ENCODE measurements at regions not wholly inside any gene's neighbourhood (a gene's known extent, or its start where the extent isn't known, plus 50 kb on each side); places are given as distances from the start of the nearest gene placed in this dataset.

DNA sequence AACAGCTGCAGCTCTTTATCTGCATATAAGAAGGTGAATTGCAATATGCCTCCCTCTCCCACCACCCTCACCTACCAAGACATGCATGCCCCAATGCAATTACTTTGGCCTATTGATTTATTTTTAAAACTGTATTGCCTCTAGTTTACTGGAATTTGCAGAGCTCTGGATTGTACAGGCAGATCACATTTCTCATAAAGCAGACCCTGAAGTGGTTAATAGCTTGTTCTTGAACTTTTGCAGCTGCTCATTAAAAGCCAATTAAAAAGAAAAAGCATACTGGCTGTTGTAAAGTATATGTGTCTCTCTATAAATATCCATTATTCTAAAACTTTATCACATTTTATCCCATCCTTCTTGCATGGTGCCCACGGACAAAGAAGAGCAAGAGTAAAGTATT lies 221.5 kb upstream of the TOPAZ1 start:
- DNase-seq = no peak

DNA sequence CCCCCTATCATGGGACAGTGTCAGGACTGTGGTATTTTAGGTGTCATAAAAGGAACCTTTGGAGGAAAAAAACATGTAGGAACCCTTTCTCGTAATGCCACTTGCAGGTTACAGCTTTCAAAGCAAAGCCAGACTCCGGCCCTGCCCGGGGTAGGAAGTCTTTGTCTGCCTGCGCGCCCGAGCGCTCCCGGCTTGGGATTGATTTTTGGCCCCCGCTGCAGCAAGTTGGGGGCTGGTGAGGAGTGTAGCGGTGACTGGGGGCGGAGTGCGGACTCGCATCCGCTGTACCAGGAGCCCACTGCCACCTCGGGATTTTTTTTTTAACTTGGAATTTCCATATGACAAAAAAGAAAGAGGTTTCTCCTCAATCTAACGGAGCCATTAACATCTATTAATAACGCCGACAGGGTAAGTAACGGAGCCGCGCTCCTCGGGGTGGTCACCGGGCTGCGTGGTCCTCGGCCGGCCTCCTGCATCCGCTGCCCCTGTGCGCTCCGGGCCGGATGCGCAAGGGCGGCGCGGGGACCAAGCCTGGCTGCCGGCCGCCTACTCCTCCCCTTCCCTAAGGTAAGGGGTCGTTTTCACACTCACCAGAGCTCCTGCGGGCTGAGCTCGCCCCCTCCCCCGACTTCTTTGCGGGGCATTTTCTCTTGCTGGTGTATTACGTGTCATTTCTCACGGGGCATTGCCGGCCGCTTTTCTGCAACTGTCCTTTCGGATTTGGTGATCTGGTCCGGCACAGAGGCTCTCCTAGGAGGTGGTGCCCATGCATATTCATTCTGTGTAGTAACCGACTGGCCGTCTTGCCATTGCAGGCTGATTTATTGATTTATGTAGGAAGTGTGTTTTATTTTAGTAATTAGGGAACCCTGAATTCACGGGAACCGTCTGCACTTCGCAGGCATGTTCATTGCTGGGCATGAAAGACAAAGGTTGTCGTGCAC lies 219.8 kb upstream of the TOPAZ1 start:
- no peak for DNase-seq

DNA sequence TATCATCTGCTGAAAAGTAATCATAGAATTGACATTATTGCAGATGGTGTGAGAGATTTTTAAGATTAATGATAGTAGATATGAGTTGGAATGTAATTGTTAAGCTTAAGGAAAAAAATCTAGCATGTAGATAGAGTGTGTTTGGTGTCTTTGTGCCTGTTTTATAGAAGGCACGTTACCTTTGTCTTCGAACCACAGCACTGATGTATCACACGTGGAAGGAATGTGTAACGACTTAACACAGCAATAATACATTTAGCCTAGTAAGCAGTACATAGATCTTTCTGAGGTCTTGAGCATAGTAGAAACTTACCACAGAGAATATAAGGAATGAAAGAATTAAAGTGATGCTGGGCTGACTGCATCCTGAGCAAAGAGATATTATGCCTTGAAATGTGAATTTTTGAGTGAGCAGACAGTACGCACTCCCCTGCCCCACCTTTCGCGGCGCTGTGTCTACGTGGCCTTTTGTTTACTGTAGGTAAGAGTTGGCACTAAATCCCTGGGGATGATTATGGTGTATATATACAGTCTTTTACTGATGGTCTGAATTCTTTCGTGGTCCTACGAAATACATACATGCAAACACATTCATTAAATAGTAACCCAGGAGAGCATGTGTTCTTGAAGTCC lies 217.6 kb upstream of the TOPAZ1 start:
- DNase-seq = no peak

- no peak for DNase-seq
These were observed 215.3 kb upstream of the TOPAZ1 start for GRCh38 chr3:44026220-44026865.

DNA sequence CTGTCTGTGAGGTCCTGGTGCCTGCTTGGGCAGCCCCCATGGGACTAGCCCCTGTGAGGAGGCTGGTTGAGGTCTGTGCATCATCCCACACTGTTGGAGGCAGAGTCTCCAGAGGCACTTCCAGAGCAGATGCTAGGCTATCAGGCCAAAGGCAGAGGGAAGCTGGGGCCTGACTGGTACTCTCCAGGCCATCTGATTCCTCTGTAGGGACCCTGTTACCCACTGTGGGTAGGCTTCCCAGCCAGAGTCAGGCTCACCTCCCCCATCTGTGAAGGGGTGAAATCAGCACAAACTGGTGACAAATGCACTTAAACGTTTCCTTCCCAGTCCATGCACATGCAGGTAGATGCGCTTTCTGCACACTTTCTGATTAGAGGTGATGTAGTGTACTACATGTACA lies 212.6 kb upstream of the TOPAZ1 start:
- DNase-seq = no peak

DNA sequence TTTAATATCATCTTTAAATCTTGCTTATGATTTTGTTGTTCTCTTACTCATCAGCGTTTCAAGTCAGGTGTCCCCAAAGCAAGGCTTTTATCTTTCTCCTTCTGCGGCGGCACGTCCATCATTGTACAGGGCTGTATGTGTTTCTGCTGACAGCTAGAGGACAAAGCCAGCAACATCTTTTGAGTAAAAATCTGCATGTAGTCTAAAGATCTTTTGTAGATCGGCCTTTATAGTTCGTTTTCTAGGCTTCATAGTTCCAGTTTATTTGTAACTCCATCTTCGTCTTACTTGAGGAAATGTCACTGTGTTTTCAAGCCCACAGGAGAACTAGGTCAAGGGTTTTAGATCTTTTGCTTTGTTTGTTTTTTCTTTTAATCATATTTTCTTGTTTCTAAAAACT lies 211.4 kb upstream of the TOPAZ1 start:
- DNase-seq = no peak

GRCh38 chr3:44030687-44031305 lies 210.9 kb upstream of the TOPAZ1 start:
- DNase-seq = no peak

- no peak for DNase-seq
These were observed 210.0 kb upstream of the TOPAZ1 start for GRCh38 chr3:44031387-44032380.

- DNase-seq = no peak
These were observed 209.2 kb upstream of the TOPAZ1 start for GRCh38 chr3:44032487-44032886.

DNA sequence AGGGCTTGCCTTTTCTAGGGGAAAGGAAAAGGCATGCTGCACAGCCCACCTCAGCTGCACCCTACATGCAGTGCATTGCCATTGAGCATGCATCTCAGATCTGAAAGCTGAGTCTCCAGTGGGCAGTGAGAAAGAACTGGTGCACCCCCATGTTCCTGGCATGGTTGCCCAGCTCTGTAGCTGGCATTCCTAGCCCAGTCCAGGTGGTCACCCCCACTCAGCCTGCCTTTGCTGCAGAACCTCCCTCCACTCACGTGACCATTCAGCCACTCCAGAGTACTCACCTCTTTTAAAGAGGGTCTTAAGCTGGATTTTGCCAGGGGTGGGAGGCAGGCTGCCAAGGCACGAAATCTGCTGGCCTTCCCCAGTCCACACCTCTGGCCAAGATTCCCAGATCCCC lies 208.6 kb upstream of the TOPAZ1 start:
- no peak for DNase-seq

DNA sequence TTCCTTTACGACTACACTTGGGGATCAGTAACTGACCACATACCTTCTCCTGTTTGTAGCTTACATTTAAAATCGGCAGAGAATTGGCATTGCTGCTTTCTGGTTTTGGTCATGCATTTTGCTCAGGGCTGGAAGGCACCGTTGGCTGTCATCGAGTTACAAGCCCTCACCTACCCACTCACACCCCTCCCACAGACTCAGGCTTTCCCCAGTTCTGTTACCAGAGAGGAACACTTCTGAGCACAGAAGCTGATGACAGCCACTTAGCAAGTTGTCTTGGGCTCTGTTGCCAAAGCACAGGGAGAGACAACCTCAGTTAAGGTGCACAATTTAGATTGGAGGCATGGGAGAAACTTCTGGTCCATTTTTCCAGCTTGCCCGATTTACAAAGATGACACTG lies 204.8 kb upstream of the TOPAZ1 start:
- no peak for DNase-seq

- DNase-seq = no peak
These were observed 202.7 kb upstream of the TOPAZ1 start for GRCh38 chr3:44039006-44039405.

GRCh38 chr3:44041726-44042125 lies 200.0 kb upstream of the TOPAZ1 start:
- DNase-seq = no peak

- DNase-seq = no peak
These were observed 198.9 kb upstream of the TOPAZ1 start for GRCh38 chr3:44042772-44043171.

DNA sequence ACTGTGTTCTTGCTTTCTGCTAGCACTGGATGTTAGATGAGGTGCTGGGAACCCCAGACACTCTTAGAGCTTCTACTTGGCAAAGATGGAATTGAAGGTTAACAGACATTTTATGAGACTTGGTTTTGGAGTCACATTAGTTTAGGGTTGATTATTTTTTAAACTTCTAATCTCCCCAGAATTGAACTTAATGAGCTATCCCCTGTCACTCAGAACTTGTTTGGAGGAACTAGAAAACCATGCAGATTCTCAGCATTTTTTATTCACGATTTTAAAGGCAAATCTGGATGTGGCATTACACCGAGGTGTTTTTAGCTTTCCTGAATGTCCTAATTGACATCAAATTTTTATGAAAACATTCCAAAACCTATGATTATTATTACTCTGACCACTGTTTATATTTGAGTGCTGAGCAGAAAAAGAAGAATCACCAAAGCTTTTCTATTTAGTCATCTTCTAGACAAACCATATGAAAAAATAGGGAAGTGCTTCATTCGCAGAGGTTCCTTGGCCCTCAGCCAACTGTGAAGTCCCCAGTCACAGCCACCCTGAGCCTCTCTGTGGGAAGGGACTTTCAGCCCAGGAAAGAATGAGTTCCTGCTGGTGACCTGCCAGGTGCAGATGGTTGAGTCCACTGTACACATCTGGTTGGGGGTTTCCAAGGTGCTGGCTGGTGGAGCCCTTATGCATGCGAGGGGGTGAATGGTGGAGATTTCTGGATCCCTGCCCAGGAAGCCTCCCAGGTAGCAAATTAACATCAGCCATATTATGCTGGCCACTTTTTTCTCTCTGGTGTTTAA lies 196.0 kb upstream of the TOPAZ1 start:
- DNase-seq = no peak

- no peak for DNase-seq
These were observed 193.9 kb upstream of the TOPAZ1 start for GRCh38 chr3:44047796-44048195.

- DNase-seq = peak; percentile 17 to 28
These were observed 193.3 kb upstream of the TOPAZ1 start for GRCh38 chr3:44048196-44048924.

- no peak for DNase-seq
These were observed 192.7 kb upstream of the TOPAZ1 start for GRCh38 chr3:44048949-44049348.

DNA sequence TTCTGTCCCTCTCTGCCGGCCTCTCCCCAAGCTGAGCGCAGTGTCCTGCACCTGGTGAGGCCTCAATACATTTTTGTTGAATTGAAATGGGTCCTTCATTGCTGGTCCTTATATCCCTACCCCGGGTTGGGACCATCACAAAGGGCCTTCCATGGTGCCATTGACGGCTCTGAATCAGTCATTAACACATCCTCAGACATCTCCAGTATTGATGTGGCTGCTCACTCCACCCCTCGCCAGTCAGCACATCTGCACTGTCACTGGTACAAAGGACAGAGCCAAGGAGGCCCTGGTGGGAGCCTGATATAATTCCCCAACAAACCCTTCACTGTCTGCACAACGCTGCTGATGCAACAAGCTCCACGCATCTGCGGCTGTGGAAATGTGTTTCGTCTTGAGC lies 191.6 kb upstream of the TOPAZ1 start:
- DNase-seq = no peak

- DNase-seq = no peak
These were observed 190.8 kb upstream of the TOPAZ1 start for GRCh38 chr3:44050867-44051266.

Measured in right lung (tissue), 2 donors.